H1 (cell line): ENCODE measurements at regions not wholly inside any gene's neighbourhood (a gene's known extent, or its start where the extent isn't known, plus 50 kb on each side); places are given as distances from the start of the nearest gene placed in this dataset.

Experiments
- ASH2L ChIP-seq: fragments of 200-600, 300-600 bp; sonication (generic); IDR thresholded peaks from one replicate; pipeline ENCODE4 v1.7.1; 2017; ENCODE audit warnings: low read length
- BCL11A ChIP-seq, 2 experiments: IDR thresholded peaks; one replicate each; pipeline ENCODE4 v1.6.1; 2011; ENCODE audit warnings: low read depth in 2 of 2, low read length in 2 of 2, mild to moderate bottlenecking in 2 of 2
- POLR2AphosphoS5 ChIP-seq: IDR thresholded peaks from 2 replicates; pipeline ENCODE4 v1.6.1; 2011; ENCODE audit warnings: low read depth, low read length

- TF ChIP-seq BCL11A (IDR thresholded peaks at IDR 0.05; ENCODE audit: low read depth in 2 of 2, low read length in 2 of 2) (no peak), POLR2AphosphoS5 (no peak), ASH2L (no peak)
These were observed 592.6 kb upstream of the SLIT2 start (continued) for GRCh38 chr4:19659101-19659500.
